SU-DHL-6 (cell line): ENCODE measurements at regions not wholly inside any gene's neighbourhood (a gene's known extent, or its start where the extent isn't known, plus 50 kb on each side); places are given as distances from the start of the nearest gene placed in this dataset.

Experiments
- H2AFZ ChIP-seq: fragments of 200-600 bp; sonication (generic); 2 replicates; pipeline ENCODE4 v1.6.1; 2014; ENCODE audit warnings: low read depth, mild to moderate bottlenecking, moderate library complexity, mixed read lengths, antibody characterized with exemption, low read length; ENCODE audit not compliant: severe bottlenecking
- H3F3A ChIP-seq: fragments of 200-600 bp; shearing (Covaris generic); 2 replicates; pipeline ENCODE4 v1.6.0; 2016; ENCODE audit warnings: antibody characterized with exemption, mild to moderate bottlenecking; ENCODE audit not compliant: insufficient read depth
- H3K27ac ChIP-seq: fragments of 200-600 bp; sonication (generic); 2 replicates; pipeline ENCODE4 v1.5.1; 2016; ENCODE audit warnings: low read depth, mild to moderate bottlenecking, low read length, moderate library complexity, mixed read lengths
- H3K27me3 ChIP-seq: fragments of 200-600 bp; sonication (generic), shearing (Covaris generic); 2 replicates; pipeline ENCODE4 v1.6.0; 2014; ENCODE audit warnings: mild to moderate bottlenecking, low read length
- H3K36me3 ChIP-seq: fragments of 200-600 bp; sonication (generic); 2 replicates; pipeline ENCODE4 v1.6.1; 2014; ENCODE audit warnings: mild to moderate bottlenecking, low read length, mixed read lengths
- H3K4me2 ChIP-seq: fragments of 300-600, 200-600 bp; shearing (Covaris generic), sonication (generic); 2 replicates; pipeline ENCODE4 v1.6.0; 2014; ENCODE audit warnings: low read length, low read depth, mild to moderate bottlenecking; ENCODE audit not compliant: poor library complexity, severe bottlenecking
- H3K4me3 ChIP-seq: fragments of 200-600 bp; sonication (generic); 2 replicates; pipeline ENCODE4 v1.5.1; 2014; ENCODE audit warnings: antibody characterized with exemption, low read length, mild to moderate bottlenecking, mixed read lengths; ENCODE audit not compliant: insufficient read depth, poor library complexity, severe bottlenecking
- H3K79me2 ChIP-seq: fragments of 200-600 bp; sonication (generic); 2 replicates; pipeline ENCODE4 v1.6.1; 2014; ENCODE audit warnings: mild to moderate bottlenecking, low read length, moderate library complexity; ENCODE audit not compliant: insufficient read depth
- H3K9ac ChIP-seq: fragments of 200-600 bp; sonication (generic); 2 replicates; pipeline ENCODE4 v1.7.0; 2014; ENCODE audit warnings: mild to moderate bottlenecking, low read length
- H3K9me2 ChIP-seq: fragments of 200-600 bp; sonication (generic); replicated peaks from 2 replicates; pipeline ENCODE4 v1.6.1; 2014; ENCODE audit warnings: low read length; ENCODE audit not compliant: insufficient read depth
- H3K9me3 ChIP-seq: fragments of 200-600 bp; sonication (generic); 2 replicates; pipeline ENCODE4 v1.6.1; 2014; ENCODE audit warnings: low read length, mixed read lengths; ENCODE audit not compliant: insufficient read depth
- H4K20me1 ChIP-seq: fragments of 200-600 bp; sonication (generic); 2 replicates; pipeline ENCODE4 v1.6.1; 2014; ENCODE audit warnings: low read depth, mild to moderate bottlenecking, antibody characterized with exemption, low read length, moderate library complexity, mixed read lengths
- EZH2phosphoT487 ChIP-seq: fragments of 200-600 bp; sonication (generic), shearing (Covaris generic); conservative IDR thresholded peaks from 2 replicates; pipeline ENCODE4 v1.6.1; 2018; ENCODE audit warnings: mild to moderate bottlenecking, antibody characterized with exemption, low read length, moderate library complexity, mixed read lengths
- TF ChIP-seq, protein P1 (sequence below): fragments of 200-600 bp; sonication (generic); IDR thresholded peaks from one replicate; pipeline ENCODE4 v1.5.1; 2017; ENCODE audit warnings: antibody characterized with exemption, mild to moderate bottlenecking, low read length, moderate library complexity; ENCODE audit not compliant: insufficient read depth, poor library complexity, severe bottlenecking

DNA sequence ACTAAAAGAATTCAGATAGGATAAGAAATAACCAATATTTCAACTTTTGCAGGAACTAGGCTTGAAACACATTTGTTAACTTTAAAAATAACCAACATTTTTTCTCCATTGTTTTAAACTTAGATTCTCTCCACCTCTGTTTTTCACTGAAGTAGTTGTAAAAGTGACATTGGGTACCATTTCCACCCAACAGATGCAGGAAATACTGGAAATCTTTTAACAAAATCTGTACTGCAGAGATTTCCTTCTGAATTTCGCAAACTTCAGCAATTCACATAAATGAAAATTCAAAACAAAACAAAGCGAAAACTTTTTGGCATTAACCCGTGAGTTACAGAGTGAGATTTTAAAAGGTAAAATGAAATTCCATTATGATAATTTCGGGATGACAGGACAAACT lies 731.7 kb downstream of the RFPL4B start:
- no peaks in the 10 kb centered on the region for H3K79me2 ChIP-seq
- TF ChIP-seq EZH2phosphoT487, result no peak
- TF ChIP-seq, protein P1, sequence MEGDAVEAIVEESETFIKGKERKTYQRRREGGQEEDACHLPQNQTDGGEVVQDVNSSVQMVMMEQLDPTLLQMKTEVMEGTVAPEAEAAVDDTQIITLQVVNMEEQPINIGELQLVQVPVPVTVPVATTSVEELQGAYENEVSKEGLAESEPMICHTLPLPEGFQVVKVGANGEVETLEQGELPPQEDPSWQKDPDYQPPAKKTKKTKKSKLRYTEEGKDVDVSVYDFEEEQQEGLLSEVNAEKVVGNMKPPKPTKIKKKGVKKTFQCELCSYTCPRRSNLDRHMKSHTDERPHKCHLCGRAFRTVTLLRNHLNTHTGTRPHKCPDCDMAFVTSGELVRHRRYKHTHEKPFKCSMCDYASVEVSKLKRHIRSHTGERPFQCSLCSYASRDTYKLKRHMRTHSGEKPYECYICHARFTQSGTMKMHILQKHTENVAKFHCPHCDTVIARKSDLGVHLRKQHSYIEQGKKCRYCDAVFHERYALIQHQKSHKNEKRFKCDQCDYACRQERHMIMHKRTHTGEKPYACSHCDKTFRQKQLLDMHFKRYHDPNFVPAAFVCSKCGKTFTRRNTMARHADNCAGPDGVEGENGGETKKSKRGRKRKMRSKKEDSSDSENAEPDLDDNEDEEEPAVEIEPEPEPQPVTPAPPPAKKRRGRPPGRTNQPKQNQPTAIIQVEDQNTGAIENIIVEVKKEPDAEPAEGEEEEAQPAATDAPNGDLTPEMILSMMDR, result no peak
- no peaks in the 10 kb centered on the region for H3K9me3 ChIP-seq
- H3K27ac ChIP-seq, result no peak overlapping the region
- no peaks in the 10 kb centered on the region for H4K20me1 ChIP-seq
- H3K4me2 ChIP-seq, result no peak overlapping the region
- no peaks in the 10 kb centered on the region for H3F3A ChIP-seq
- no peak overlapping the region for H3K9ac ChIP-seq
- no peaks in the 10 kb centered on the region for H3K27me3 ChIP-seq
- no peaks in the 10 kb centered on the region for H3K36me3 ChIP-seq
- no peak overlapping the region for H2AFZ ChIP-seq
- no peaks in the 10 kb centered on the region for H3K9me2 ChIP-seq
- no peak overlapping the region for H3K4me3 ChIP-seq

GRCh38 chr6:113082745-113083144 lies 735.6 kb downstream of the RFPL4B start:
- Histone ChIP-seq H3K27me3 (no peaks in the 10 kb centered on the region), H3K9me2 (no peaks in the 10 kb centered on the region), H4K20me1 (no peaks in the 10 kb centered on the region), H3K79me2 (no peaks in the 10 kb centered on the region), H3K27ac (no peak overlapping the region), H3K9ac (no peak overlapping the region), H2AFZ (no peak overlapping the region), H3F3A (no peaks in the 10 kb centered on the region), H3K9me3 (no peaks in the 10 kb centered on the region), H3K4me2 (no peak overlapping the region), H3K36me3 (no peaks in the 10 kb centered on the region), H3K4me3 (no peak overlapping the region)
- no peak for TF ChIP-seq EZH2phosphoT487
- TF ChIP-seq, protein P1, result no peak

- TF ChIP-seq, protein P1, result no peak
- no peak for TF ChIP-seq EZH2phosphoT487
- no peak overlapping the region for H3K4me2 ChIP-seq
- H3K4me3 ChIP-seq, result no peak overlapping the region
- H3K9ac ChIP-seq, result no peak overlapping the region
- H3F3A ChIP-seq, result no peaks in the 10 kb centered on the region
- H3K79me2 ChIP-seq, result no peaks in the 10 kb centered on the region
- H3K9me3 ChIP-seq, result no peaks in the 10 kb centered on the region
- no peak overlapping the region for H3K27ac ChIP-seq
- H3K27me3 ChIP-seq, result no peaks in the 10 kb centered on the region
- no peak overlapping the region for H2AFZ ChIP-seq
- H3K36me3 ChIP-seq, result no peaks in the 10 kb centered on the region
- no peaks in the 10 kb centered on the region for H4K20me1 ChIP-seq
- no peaks in the 10 kb centered on the region for H3K9me2 ChIP-seq
Observed at GRCh38 chr6:113083947-113084346, 736.8 kb downstream of the RFPL4B start.

DNA sequence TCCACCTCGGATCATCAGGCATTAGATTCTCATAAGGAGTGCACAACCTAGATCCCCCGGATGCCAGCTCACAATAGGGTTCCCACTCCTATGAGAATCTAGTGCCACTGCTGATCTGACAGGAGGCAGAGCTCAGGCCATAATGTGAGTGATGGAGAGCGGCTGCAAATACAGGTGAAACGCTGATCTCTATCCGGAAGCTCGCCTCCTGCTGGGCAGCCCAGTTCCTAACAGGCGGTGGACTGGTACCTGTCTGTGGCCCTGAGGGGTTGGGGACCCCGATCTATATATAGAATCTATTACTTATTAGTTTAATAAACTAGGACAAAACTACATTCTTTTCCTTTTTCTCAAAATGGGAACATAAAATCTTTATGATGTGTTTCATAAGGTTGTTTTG lies 741.9 kb downstream of the RFPL4B start:
- no peaks in the 10 kb centered on the region for H3K27me3 ChIP-seq
- H3K36me3 ChIP-seq, result no peaks in the 10 kb centered on the region
- H3K9me3 ChIP-seq, result no peaks in the 10 kb centered on the region
- H3K79me2 ChIP-seq, result no peaks in the 10 kb centered on the region
- no peak overlapping the region for H3K4me2 ChIP-seq
- H4K20me1 ChIP-seq, result no peaks in the 10 kb centered on the region
- no peaks in the 10 kb centered on the region for H3K9me2 ChIP-seq
- no peak overlapping the region for H3K27ac ChIP-seq
- no peak overlapping the region for H3K9ac ChIP-seq
- H3K4me3 ChIP-seq, result no peak overlapping the region
- no peak overlapping the region for H2AFZ ChIP-seq
- H3F3A ChIP-seq, result no peaks in the 10 kb centered on the region
- TF ChIP-seq EZH2phosphoT487, result no peak
